Activated CD8-positive, alpha-beta memory T cell treated with anti-CD3 and anti-CD28 coated beads, Interleukin-2, amount 10 ng/mL, durations not matched to agents 7 days and 5 days (primary cell): ENCODE measurements at regions not wholly inside any gene's neighbourhood (a gene's known extent, or its start where the extent isn't known, plus 50 kb on each side); places are given as distances from the start of the nearest gene placed in this dataset.

Experiments
- ATAC-seq: fragments of 150-1000 bp; cut with Tn5 transposase; one replicate; pipeline ENCODE4 v1.10.0; 2021; ENCODE audit warnings: moderate library complexity
- CTCF ChIA-PET: fragments of 350-600 bp; sonication (Branson Sonifier 250); formaldehyde crosslinking; loops from one replicate; lab custom pipeline; 2021; ENCODE audit warnings: antibody characterized with exemption; lab: Charles Lee
- DNase-seq: peaks from one replicate; pipeline ENCODE4 v3.0.0-alpha.2; 2020
- H3K27ac Mint-ChIP-seq: one replicate; pipeline ENCODE4 v1.8.0; 2021; ENCODE audit warnings: mild to moderate bottlenecking, mixed read lengths
- H3K27me3 Mint-ChIP-seq: one replicate; pipeline ENCODE4 v1.8.0; 2021; ENCODE audit warnings: mixed read lengths
- H3K36me3 Mint-ChIP-seq: one replicate; pipeline ENCODE4 v1.8.0; 2021; ENCODE audit warnings: mild to moderate bottlenecking, mixed read lengths
- H3K4me1 Mint-ChIP-seq: one replicate; pipeline ENCODE4 v1.8.0; 2021; ENCODE audit warnings: mixed read lengths
- H3K4me3 Mint-ChIP-seq: one replicate; pipeline ENCODE4 v1.8.0; 2021; ENCODE audit warnings: mild to moderate bottlenecking, moderate library complexity, mixed read lengths
- H3K9me3 Mint-ChIP-seq: one replicate; pipeline ENCODE4 v1.8.0; 2022; ENCODE audit warnings: low read depth, mixed read lengths

GRCh38 chr14:61616524-61617185 is 78.7 kb upstream of the HIF1A start:
- Mint-ChIP-seq H3K27me3 (no peaks in the 10 kb centered on the region), H3K27ac (no peak overlapping the region), H3K36me3 (peaks cover 5% of the 10 kb centered on the region), H3K4me3 (no peak overlapping the region), H3K9me3 (peaks cover 2% of the 10 kb centered on the region), H3K4me1 (peaks cover 34% of the 10 kb centered on the region)
- CTCF ChIA-PET: interaction anchor here (0.9 to 1.4 kb wide), 2 partner anchors 10 to 75 kb away, joined by 3 read pairs; no protein-coding TSS in a partner anchor
- ATAC-seq (no peak), DNase-seq (no peak)

- no peak for DNase-seq
- ATAC-seq: no peak
- peaks cover 6% of the 10 kb centered on the region for H3K36me3 Mint-ChIP-seq
Measured at GRCh38 chr14:61618448-61618847, 76.9 kb upstream of the HIF1A start.

GRCh38 chr14:61619494-61619893 is 75.8 kb upstream of the HIF1A start:
- CTCF ChIA-PET: no interaction called here
- H3K4me1 Mint-ChIP-seq: peaks cover 39% of the 10 kb centered on the region
- H3K27me3 Mint-ChIP-seq: no peaks in the 10 kb centered on the region
- H3K4me3 Mint-ChIP-seq: no peak overlapping the region
- no peak overlapping the region for H3K27ac Mint-ChIP-seq
- peaks cover 6% of the 10 kb centered on the region for H3K36me3 Mint-ChIP-seq
- DNase-seq: no peak
- peaks cover 2% of the 10 kb centered on the region for H3K9me3 Mint-ChIP-seq
- no peak for ATAC-seq

More at GRCh38 chr14:61618448-61618847, 76.9 kb upstream of the HIF1A start:
- CTCF ChIA-PET: interaction anchor here (0.9 kb wide), 1 partner anchor 95 kb away, joined by 3 read pairs; no protein-coding TSS in a partner anchor
- Mint-ChIP-seq H3K4me1 (peaks cover 39% of the 10 kb centered on the region), H3K27ac (peak overlapping the region; percentile 12), H3K9me3 (peaks cover 2% of the 10 kb centered on the region), H3K27me3 (no peaks in the 10 kb centered on the region), H3K4me3 (no peak overlapping the region)

- Mint-ChIP-seq H3K27ac (no peak overlapping the region), H3K4me1 (peaks cover 39% of the 10 kb centered on the region), H3K36me3 (peaks cover 6% of the 10 kb centered on the region), H3K27me3 (no peaks in the 10 kb centered on the region), H3K9me3 (peaks cover 2% of the 10 kb centered on the region), H3K4me3 (no peak overlapping the region)
- CTCF ChIA-PET: interaction anchor here (0.6 to 1.9 kb wide), 5 partner anchors 10 to 42 kb away, joined by 3 to 5 read pairs (median 3); no protein-coding TSS in a partner anchor
- DNase-seq: peak; percentile 49
- peak; percentile 84 for ATAC-seq
Measured at GRCh38 chr14:61620130-61620946, 75.0 kb upstream of the HIF1A start.

GRCh38 chr14:61621444-61621843 is 73.9 kb upstream of the HIF1A start:
- Mint-ChIP-seq H3K4me3 (no peak overlapping the region), H3K27me3 (no peaks in the 10 kb centered on the region), H3K27ac (no peak overlapping the region), H3K4me1 (peaks cover 39% of the 10 kb centered on the region), H3K9me3 (peaks cover 2% of the 10 kb centered on the region), H3K36me3 (peaks cover 6% of the 10 kb centered on the region)
- CTCF ChIA-PET: interaction anchor here (1.3 to 1.9 kb wide), 3 partner anchors 10 to 41 kb away, joined by 3 to 5 read pairs (median 4); no protein-coding TSS in a partner anchor
- ATAC-seq (no peak), DNase-seq (no peak)

GRCh38 chr14:61622051-61622450 is 73.3 kb upstream of the HIF1A start:
- H3K4me3 Mint-ChIP-seq: no peak overlapping the region
- DNase-seq (no peak), ATAC-seq (no peak)
- CTCF ChIA-PET: no interaction called here
- H3K36me3 Mint-ChIP-seq: peaks cover 6% of the 10 kb centered on the region
- peaks cover 36% of the 10 kb centered on the region for H3K4me1 Mint-ChIP-seq
- H3K27me3 Mint-ChIP-seq: no peaks in the 10 kb centered on the region
- no peak overlapping the region for H3K27ac Mint-ChIP-seq
- peaks cover 2% of the 10 kb centered on the region for H3K9me3 Mint-ChIP-seq

- no peak overlapping the region for H3K4me3 Mint-ChIP-seq
- H3K4me1 Mint-ChIP-seq: peaks cover 23% of the 10 kb centered on the region
- H3K27ac Mint-ChIP-seq: no peak overlapping the region
- DNase-seq: no peak
- peaks cover 3% of the 10 kb centered on the region for H3K36me3 Mint-ChIP-seq
- no peaks in the 10 kb centered on the region for H3K27me3 Mint-ChIP-seq
- CTCF ChIA-PET: interaction anchor here (0.7 kb wide), 2 partner anchors 43 to 57 kb away, joined by 4 read pairs; no protein-coding TSS in a partner anchor
- no peak for ATAC-seq
- H3K9me3 Mint-ChIP-seq: no peaks in the 10 kb centered on the region
Measured at GRCh38 chr14:61623927-61624326, 71.4 kb upstream of the HIF1A start.

- DNase-seq: no peak
- Mint-ChIP-seq H3K27ac (no peak overlapping the region), H3K4me1 (peaks cover 18% of the 10 kb centered on the region), H3K4me3 (no peak overlapping the region), H3K36me3 (peaks cover 3% of the 10 kb centered on the region), H3K9me3 (no peaks in the 10 kb centered on the region), H3K27me3 (no peaks in the 10 kb centered on the region)
- CTCF ChIA-PET: interaction anchor here (0.9 kb wide), 1 partner anchor 10 kb away, joined by 4 read pairs; no protein-coding TSS in a partner anchor
- ATAC-seq: no peak
Measured at GRCh38 chr14:61625165-61625564, 70.1 kb upstream of the HIF1A start.

- DNase-seq (no peak), ATAC-seq (no peak)
- H3K27me3 Mint-ChIP-seq: no peaks in the 10 kb centered on the region
- H3K9me3 Mint-ChIP-seq: no peaks in the 10 kb centered on the region
- no peak overlapping the region for H3K27ac Mint-ChIP-seq
- H3K36me3 Mint-ChIP-seq: no peaks in the 10 kb centered on the region
- CTCF ChIA-PET: no interaction called here
- H3K4me3 Mint-ChIP-seq: no peak overlapping the region
- no peaks in the 10 kb centered on the region for H3K4me1 Mint-ChIP-seq
Measured at GRCh38 chr14:61627612-61628011, 67.7 kb upstream of the HIF1A start.

GRCh38 chr14:61628016-61628725 is 67.1 kb upstream of the HIF1A start:
- Mint-ChIP-seq H3K27me3 (no peaks in the 10 kb centered on the region), H3K4me3 (no peak overlapping the region), H3K9me3 (no peaks in the 10 kb centered on the region), H3K4me1 (no peaks in the 10 kb centered on the region), H3K27ac (no peak overlapping the region), H3K36me3 (no peaks in the 10 kb centered on the region)
- CTCF ChIA-PET: no interaction called here
- no peak for ATAC-seq
- DNase-seq: no peak

GRCh38 chr14:61630399-61631044 is 64.8 kb upstream of the HIF1A start:
- Mint-ChIP-seq H3K27me3 (no peaks in the 10 kb centered on the region), H3K36me3 (no peaks in the 10 kb centered on the region), H3K4me3 (no peak overlapping the region), H3K27ac (no peak overlapping the region), H3K9me3 (no peaks in the 10 kb centered on the region), H3K4me1 (no peaks in the 10 kb centered on the region)
- CTCF ChIA-PET: interaction anchor here (0.6 to 1.1 kb wide), 2 partner anchors 10 to 118 kb away, joined by 3 read pairs; no protein-coding TSS in a partner anchor
- ATAC-seq (no peak), DNase-seq (no peak)

- no peaks in the 10 kb centered on the region for H3K9me3 Mint-ChIP-seq
- H3K27me3 Mint-ChIP-seq: no peaks in the 10 kb centered on the region
- peaks cover 5% of the 10 kb centered on the region for H3K4me1 Mint-ChIP-seq
- DNase-seq: no peak
- CTCF ChIA-PET: interaction anchor here (0.6 to 1.3 kb wide), 2 partner anchors 11 to 118 kb away, joined by 3 to 4 read pairs; no protein-coding TSS in a partner anchor
- ATAC-seq: no peak
- no peaks in the 10 kb centered on the region for H3K36me3 Mint-ChIP-seq
- H3K4me3 Mint-ChIP-seq: no peak overlapping the region
- no peak overlapping the region for H3K27ac Mint-ChIP-seq
Measured at GRCh38 chr14:61631045-61631687, 64.1 kb upstream of the HIF1A start.
